K562 (cell line): ENCODE measurements at regions not wholly inside any gene's neighbourhood (a gene's known extent, or its start where the extent isn't known, plus 50 kb on each side); places are given as distances from the start of the nearest gene placed in this dataset.

Source experiments
- ATAC-seq: fragments of 200-7000 bp; cut with Tn5 transposase; 3 replicates; pipeline ENCODE4 v1.9.1; 2020; ENCODE audit warnings: moderate library complexity
- BruUV-seq: library from RNA; stranded (reverse); fragments of 400-500 nt; replicated peaks from 2 replicates; lab custom pipeline; 2021; lab: Mats Ljungman, UMichigan
- CTCF ChIA-PET: fragments of 300-600 bp; formaldehyde crosslinking; extraction: SDS; loops from one replicate; lab custom pipeline; 2021; ENCODE audit warnings: low intra/inter-chr PET ratio; lab: Yijun Ruan, JAX
- POLR2A ChIA-PET: fragments of 300-600, 350-650 bp; sonication (Branson Sonifier 250); formaldehyde crosslinking; extraction: SDS; loops from one replicate; lab custom pipeline; 2021; ENCODE audit warnings: antibody characterized with exemption, inconsistent platforms; lab: Yijun Ruan, JAX
- DNase-seq, 4 experiments: peaks; one replicate each; pipeline versions ENCODE4 v3.0.0 to v3.0.0-alpha.2; 2011 to 2018; ENCODE audit warnings: low spot score in 3 of 4, mixed read lengths in 3 of 4; ENCODE audit errors: extremely low read depth in 1 of 4
- FAIRE-seq: peaks from 2 replicates; lab custom pipeline; 2011; peaks lifted over from hg19 to GRCh38; lab: Jason Lieb, UNC
- H2AFZ ChIP-seq: 2 replicates; pipeline ENCODE4 v1.6.0; 2011; ENCODE audit warnings: low read depth, low read length, control low read depth, inconsistent platforms
- H3K27ac ChIP-seq: fragments of 200-600 bp; 3 replicates; pipeline ENCODE4 v1.8.0; 2011; ENCODE audit warnings: low read depth, mild to moderate bottlenecking, control low read depth, inconsistent platforms, low read length, moderate library complexity, mixed read lengths; ENCODE audit errors: extremely low read depth
- H3K27me3 ChIP-seq, 2 experiments: fragments of 300-600 bp in 1 of 2; 2 replicates in 1 of 2; 3 replicates in 1 of 2; pipeline versions ENCODE4 v1.6.0 to v1.8.0; 2011; ENCODE audit warnings: inconsistent platforms in 2 of 2, low read length in 2 of 2, mild to moderate bottlenecking in 1 of 2, mixed read lengths in 1 of 2, moderate library complexity in 1 of 2; ENCODE audit not compliant: control insufficient read depth in 2 of 2, insufficient read depth in 2 of 2
- H3K36me3 ChIP-seq: fragments of 300-600 bp; 3 replicates; pipeline ENCODE4 v1.8.0; 2011; ENCODE audit warnings: mild to moderate bottlenecking, low read length, inconsistent platforms; ENCODE audit not compliant: control insufficient read depth, insufficient read depth
- H3K4me1 ChIP-seq, 2 experiments: fragments of 200-600 bp in 1 of 2; replicated peaks in 1 of 2; 2 replicates in 1 of 2; 3 replicates in 1 of 2; pipeline versions ENCODE4 v1.5.1 to v1.8.0; 2011; ENCODE audit warnings: inconsistent platforms in 2 of 2, low read length in 2 of 2, mild to moderate bottlenecking in 1 of 2, mixed read lengths in 1 of 2, moderate library complexity in 1 of 2; ENCODE audit not compliant: control insufficient read depth in 2 of 2, insufficient read depth in 2 of 2
- H3K4me2 ChIP-seq: 2 replicates; pipeline ENCODE4 v1.6.1; 2011; ENCODE audit warnings: low read length, control low read depth, inconsistent platforms, mixed read lengths; ENCODE audit not compliant: insufficient read depth
- H3K4me3 ChIP-seq: fragments of 200-600 bp; sonication (generic), shearing (Covaris generic); 2 replicates; pipeline ENCODE4 v1.5.1; 2016; ENCODE audit warnings: control low read depth, inconsistent platforms
- H3K79me2 ChIP-seq: fragments of 200-600 bp; 3 replicates; pipeline ENCODE4 v1.8.0; 2011; ENCODE audit warnings: low read length, inconsistent platforms; ENCODE audit not compliant: control insufficient read depth, insufficient read depth
- H3K9ac ChIP-seq, 2 experiments: 2 replicates each; pipeline versions ENCODE4 v1.6.0 to v1.6.1; 2011; ENCODE audit warnings: low read depth in 2 of 2, low read length in 2 of 2, control low read depth in 1 of 2, inconsistent platforms in 1 of 2, mild to moderate bottlenecking in 1 of 2, mixed read lengths in 1 of 2; ENCODE audit not compliant: insufficient read depth in 1 of 2
- H3K9me1 ChIP-seq: one replicate; pipeline ENCODE4 v1.6.0; 2011; ENCODE audit warnings: inconsistent platforms, mild to moderate bottlenecking, low read length, moderate library complexity; ENCODE audit not compliant: control insufficient read depth, insufficient read depth
- H3K9me3 ChIP-seq: replicated peaks from 2 replicates; pipeline ENCODE4 v1.5.1; 2011; ENCODE audit warnings: low read depth, low read length, inconsistent platforms; ENCODE audit not compliant: control insufficient read depth, insufficient read depth
- H4K20me1 ChIP-seq: replicated peaks from 2 replicates; pipeline ENCODE4 v1.6.1; 2011; ENCODE audit warnings: low read length, inconsistent platforms, mixed read lengths; ENCODE audit not compliant: control insufficient read depth, insufficient read depth
- MAFF ChIP-seq: IDR thresholded peaks from 2 replicates; pipeline ENCODE4 v1.6.1; 2012; ENCODE audit warnings: low read length, improper control_type of control experiment
- POLR2B ChIP-seq: fragments of 450-650 bp; IDR thresholded peaks from 2 replicates; pipeline ENCODE4 v1.6.1; 2018; ENCODE audit warnings: low read depth; ENCODE audit not compliant: partially characterized antibody
- RBM25 ChIP-seq: fragments of 200-400 bp; formaldehyde crosslinking; IDR thresholded peaks from 2 replicates; pipeline ENCODE4 v1.6.1; 2018; ENCODE audit warnings: low read length, low read depth, moderate library complexity; ENCODE audit not compliant: severe bottlenecking
- ZBTB17 ChIP-seq: fragments of 450-650 bp; formaldehyde crosslinking; IDR thresholded peaks from 2 replicates; pipeline ENCODE4 v1.4.0; 2020; ENCODE audit warnings: mild to moderate bottlenecking
- WGBS: fragments of 100-300 bp; shearing (Covaris generic); methylation state at CpG from one replicate; pipeline ENCODE4 v1.1.6; 2016; ENCODE audit warnings: low coverage, mixed read lengths; ENCODE audit not compliant: insufficient coverage; ENCODE audit errors: missing lambda C conversion rate; 5-methylcytosine and 5-hydroxymethylcytosine counted together
- in situ Hi-C: fragments of 300-500 bp; cut with MboI; formaldehyde crosslinking; loops from 4 replicates; pipeline ENCODE4 v1.15.0; 2018; ENCODE audit warnings: inconsistent platforms, mixed read lengths
- intact Hi-C: fragments of 100-400 bp; cut with micrococcal nuclease; formaldehyde crosslinking; loops from 2 replicates; pipeline ENCODE4 v1.14.2; 2022
- TF ChIP-seq, protein P1 (sequence below): fragments of 250-450 bp; sonication (Bioruptor Pico); IDR thresholded peaks from 2 replicates; pipeline ENCODE4 v1.8.0; 2021; ENCODE audit warnings: borderline replicate concordance, mild to moderate bottlenecking, moderate library complexity; ENCODE audit not compliant: poor library complexity, severe bottlenecking
- TF ChIP-seq, protein P2 (sequence below): fragments of 250-450 bp; sonication (Bioruptor Pico); IDR thresholded peaks from 2 replicates; pipeline ENCODE4 v1.5.1; 2021; ENCODE audit warnings: mild to moderate bottlenecking
- TF ChIP-seq, protein P3 (sequence below): fragments of 250-450 bp; sonication (Bioruptor Pico); IDR thresholded peaks from 2 replicates; pipeline ENCODE4 v1.8.0; 2021; ENCODE audit warnings: mild to moderate bottlenecking, moderate library complexity

DNA sequence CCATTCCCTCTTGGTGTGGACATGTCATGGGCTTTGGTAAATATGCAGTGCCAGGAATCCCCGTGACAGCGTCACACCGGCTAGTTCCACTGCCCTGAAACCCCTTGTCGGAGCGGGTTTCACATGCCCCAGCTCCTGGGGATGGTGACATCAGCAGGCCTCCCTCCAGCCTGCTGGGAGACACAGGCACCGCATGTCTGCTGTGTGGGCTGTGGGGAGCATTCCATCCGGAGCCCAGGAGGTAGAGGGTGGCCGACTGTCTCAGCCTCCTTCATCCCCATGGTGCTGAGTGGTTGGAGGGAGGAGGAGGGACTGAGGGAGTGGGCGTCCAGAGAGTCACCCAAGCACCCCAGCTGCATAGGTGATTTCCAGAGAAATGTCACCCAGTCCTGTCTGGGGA, 1161.1 kb downstream of the BRD1 start:
- H3K36me3 ChIP-seq = no peaks in the 10 kb centered on the region
- BruUV-seq = no TSS peak
- POLR2A ChIA-PET = no interaction called here
- FAIRE-seq (no peak), DNase-seq (no peak), ATAC-seq (no peak)
- no peaks in the 10 kb centered on the region; a peak in 2 of 5 replicates for H3K27me3 ChIP-seq
- no peaks in the 10 kb centered on the region for H3K9me1 ChIP-seq
- intact Hi-C loops = no loop called here
- no peaks in the 10 kb centered on the region for H3K79me2 ChIP-seq
- H3K9me3 ChIP-seq = no peaks in the 10 kb centered on the region
- H3K9ac ChIP-seq = no peak overlapping the region
- CTCF ChIA-PET = no interaction called here
- H4K20me1 ChIP-seq = no peaks in the 10 kb centered on the region
- in situ Hi-C loops = no loop called here
- no peak overlapping the region for H3K4me2 ChIP-seq
- no peaks in the 10 kb centered on the region for H3K4me1 ChIP-seq
- H3K27ac ChIP-seq = no peak overlapping the region
- WGBS = 6% methylated on average over 3 of the region's 9 CpGs
- TF ChIP-seq, protein P1, sequence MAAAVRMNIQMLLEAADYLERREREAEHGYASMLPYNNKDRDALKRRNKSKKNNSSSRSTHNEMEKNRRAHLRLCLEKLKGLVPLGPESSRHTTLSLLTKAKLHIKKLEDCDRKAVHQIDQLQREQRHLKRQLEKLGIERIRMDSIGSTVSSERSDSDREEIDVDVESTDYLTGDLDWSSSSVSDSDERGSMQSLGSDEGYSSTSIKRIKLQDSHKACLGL = no peak
- TF ChIP-seq, protein P2, sequence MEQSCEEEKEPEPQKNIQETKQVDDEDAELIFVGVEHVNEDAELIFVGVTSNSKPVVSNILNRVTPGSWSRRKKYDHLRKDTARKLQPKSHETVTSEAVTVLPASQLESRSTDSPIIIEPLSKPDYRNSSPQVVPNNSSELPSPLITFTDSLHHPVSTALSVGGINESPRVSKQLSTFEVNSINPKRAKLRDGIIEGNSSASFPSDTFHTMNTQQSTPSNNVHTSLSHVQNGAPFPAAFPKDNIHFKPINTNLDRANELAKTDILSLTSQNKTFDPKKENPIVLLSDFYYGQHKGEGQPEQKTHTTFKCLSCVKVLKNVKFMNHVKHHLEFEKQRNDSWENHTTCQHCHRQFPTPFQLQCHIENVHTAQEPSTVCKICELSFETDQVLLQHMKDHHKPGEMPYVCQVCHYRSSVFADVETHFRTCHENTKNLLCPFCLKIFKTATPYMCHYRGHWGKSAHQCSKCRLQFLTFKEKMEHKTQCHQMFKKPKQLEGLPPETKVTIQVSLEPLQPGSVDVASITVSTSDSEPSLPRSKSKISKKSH (CRISPR knock-in tag) = no peak
- TF ChIP-seq, protein P3, sequence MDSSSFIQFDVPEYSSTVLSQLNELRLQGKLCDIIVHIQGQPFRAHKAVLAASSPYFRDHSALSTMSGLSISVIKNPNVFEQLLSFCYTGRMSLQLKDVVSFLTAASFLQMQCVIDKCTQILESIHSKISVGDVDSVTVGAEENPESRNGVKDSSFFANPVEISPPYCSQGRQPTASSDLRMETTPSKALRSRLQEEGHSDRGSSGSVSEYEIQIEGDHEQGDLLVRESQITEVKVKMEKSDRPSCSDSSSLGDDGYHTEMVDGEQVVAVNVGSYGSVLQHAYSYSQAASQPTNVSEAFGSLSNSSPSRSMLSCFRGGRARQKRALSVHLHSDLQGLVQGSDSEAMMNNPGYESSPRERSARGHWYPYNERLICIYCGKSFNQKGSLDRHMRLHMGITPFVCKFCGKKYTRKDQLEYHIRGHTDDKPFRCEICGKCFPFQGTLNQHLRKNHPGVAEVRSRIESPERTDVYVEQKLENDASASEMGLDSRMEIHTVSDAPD (CRISPR knock-in tag) = no peak
- no peak for TF ChIP-seq RBM25
- TF ChIP-seq MAFF = no peak
- no peak for TF ChIP-seq POLR2B
- no peak for TF ChIP-seq ZBTB17 (CRISPR knock-in tag)
- H2AFZ ChIP-seq = no peak overlapping the region
- H3K4me3 ChIP-seq = no peak overlapping the region
